Urothelium cell line (cell line): ENCODE measurements at regions not wholly inside any gene's neighbourhood (a gene's known extent, or its start where the extent isn't known, plus 50 kb on each side); places are given as distances from the start of the nearest gene placed in this dataset.

Experiments
- DNase-seq: peaks from one replicate; pipeline ENCODE4 v3.0.0; 2011; ENCODE audit warnings: low spot score, mixed read lengths
- FAIRE-seq: peaks from 2 replicates; lab custom pipeline; 2011; peaks lifted over from hg19 to GRCh38; lab: Jason Lieb, UNC

- DNase-seq = no peak
Observed at GRCh38 chr14:94961386-94962165, 191.7 kb upstream of the GSC start.

GRCh38 chr14:94960285-94961001 is 190.5 kb upstream of the GSC start:
- no peak for DNase-seq
- no peak for FAIRE-seq

More at GRCh38 chr14:94961386-94962165, 191.7 kb upstream of the GSC start:
- FAIRE-seq = no peak

- no peak for DNase-seq
- no peak for FAIRE-seq
Observed at GRCh38 chr14:94953541-94954260, 183.8 kb upstream of the GSC start.

- no peak for FAIRE-seq
Observed at GRCh38 chr14:94952097-94952496, 182.2 kb upstream of the GSC start.

GRCh38 chr14:94946244-94946643 is 176.3 kb upstream of the GSC start:
- DNase-seq (no peak), FAIRE-seq (no peak)

More at GRCh38 chr14:94952097-94952496, 182.2 kb upstream of the GSC start:
- DNase-seq = no peak

- DNase-seq (no peak), FAIRE-seq (no peak)
Observed at GRCh38 chr14:94945615-94946014, 175.7 kb upstream of the GSC start.

- no peak for FAIRE-seq
- DNase-seq = no peak
Observed at GRCh38 chr14:94944636-94945258, 174.8 kb upstream of the GSC start.

GRCh38 chr14:94942601-94943000 is 172.7 kb upstream of the GSC start:
- FAIRE-seq (no peak), DNase-seq (no peak)

GRCh38 chr14:94941311-94941710 is 171.4 kb upstream of the GSC start:
- no peak for DNase-seq
- FAIRE-seq = no peak

GRCh38 chr14:94940263-94940993 is 170.5 kb upstream of the GSC start:
- DNase-seq (no peak), FAIRE-seq (no peak)

- DNase-seq (no peak), FAIRE-seq (peak; percentile 88)
Observed at GRCh38 chr14:94938016-94938415, 168.1 kb upstream of the GSC start.

- FAIRE-seq (no peak), DNase-seq (no peak)
Observed at GRCh38 chr14:94936901-94937685, 167.2 kb upstream of the GSC start.

- DNase-seq (no peak), FAIRE-seq (no peak)
Observed at GRCh38 chr14:94936401-94936892, 166.5 kb upstream of the GSC start.

- FAIRE-seq = no peak
Observed at GRCh38 chr14:94935706-94936300, 165.9 kb upstream of the GSC start.

GRCh38 chr14:94934276-94934810 is 164.4 kb upstream of the GSC start:
- no peak for DNase-seq
- FAIRE-seq = no peak

More at GRCh38 chr14:94935706-94936300, 165.9 kb upstream of the GSC start:
- no peak for DNase-seq

- DNase-seq (no peak), FAIRE-seq (no peak)
Observed at GRCh38 chr14:94933486-94933885, 163.6 kb upstream of the GSC start.

GRCh38 chr14:94932589-94932988 is 162.7 kb upstream of the GSC start:
- DNase-seq = no peak
- no peak for FAIRE-seq

- DNase-seq (no peak), FAIRE-seq (no peak)
Observed at GRCh38 chr14:94930690-94931089, 160.8 kb upstream of the GSC start.

GRCh38 chr14:94929354-94929753 is 159.4 kb upstream of the GSC start:
- DNase-seq (no peak), FAIRE-seq (no peak)
